GM19372 (cell line): ENCODE measurements at regions not wholly inside any gene's neighbourhood (a gene's known extent, or its start where the extent isn't known, plus 50 kb on each side); places are given as distances from the start of the nearest gene placed in this dataset.

Experiments
- ATAC-seq: cut with Tn5 transposase; IDR thresholded peaks from one replicate; pipeline ENCODE4 v1.9.1; 2021; ENCODE audit warnings: mild to moderate bottlenecking, low read depth, moderate library complexity; ENCODE audit not compliant: unreplicated experiment

- no peak for ATAC-seq
Measured at GRCh38 chr2:18167871-18168270, 289.4 kb downstream of the KCNS3 start.

DNA sequence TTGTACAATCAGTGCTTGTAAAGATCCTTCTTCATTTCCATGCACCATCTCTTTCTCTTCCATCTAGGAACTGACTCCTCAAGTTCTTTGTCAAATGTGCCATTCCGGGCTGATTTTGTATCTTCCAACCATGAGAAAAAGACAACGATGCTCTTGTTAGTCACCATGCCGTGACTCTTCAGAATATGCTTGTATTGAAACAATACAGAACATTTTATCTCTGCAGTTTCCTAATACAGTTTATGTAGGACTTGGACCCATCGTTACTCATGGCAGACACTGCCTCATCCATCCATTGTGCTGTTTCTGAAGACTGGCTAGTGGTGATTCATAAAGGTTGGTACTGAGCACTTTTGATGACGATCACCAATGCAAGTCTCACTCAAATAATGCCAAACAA is 283.2 kb downstream of the KCNS3 start:
- no peak for ATAC-seq

- no peak for ATAC-seq
Measured at GRCh38 chr2:18159896-18160295, 281.4 kb downstream of the KCNS3 start.

- ATAC-seq, result no peak
Measured at GRCh38 chr2:18156421-18156820, 278.0 kb downstream of the KCNS3 start.

GRCh38 chr2:18156002-18156401 is 277.5 kb downstream of the KCNS3 start:
- ATAC-seq, result no peak

DNA sequence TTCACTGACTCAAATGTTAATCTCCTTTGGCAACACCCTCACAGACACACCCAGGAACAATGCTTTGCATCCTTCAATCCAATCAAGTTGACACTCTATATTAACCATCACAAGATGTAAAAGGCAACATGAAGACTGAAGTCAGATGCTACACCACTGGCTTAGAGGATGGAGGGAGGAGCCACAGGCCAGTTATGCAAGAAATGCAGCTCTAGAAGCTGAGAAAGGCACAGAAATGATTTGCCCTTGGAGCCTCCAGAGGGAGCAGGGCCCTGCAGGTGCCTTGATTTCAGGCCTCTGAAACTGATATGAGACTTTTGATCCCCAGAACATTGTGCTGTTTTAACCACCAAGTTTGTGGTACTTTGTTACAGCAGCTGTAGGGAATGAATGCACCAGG is 276.3 kb downstream of the KCNS3 start:
- no peak for ATAC-seq

GRCh38 chr2:18154259-18154658 is 275.8 kb downstream of the KCNS3 start:
- no peak for ATAC-seq

DNA sequence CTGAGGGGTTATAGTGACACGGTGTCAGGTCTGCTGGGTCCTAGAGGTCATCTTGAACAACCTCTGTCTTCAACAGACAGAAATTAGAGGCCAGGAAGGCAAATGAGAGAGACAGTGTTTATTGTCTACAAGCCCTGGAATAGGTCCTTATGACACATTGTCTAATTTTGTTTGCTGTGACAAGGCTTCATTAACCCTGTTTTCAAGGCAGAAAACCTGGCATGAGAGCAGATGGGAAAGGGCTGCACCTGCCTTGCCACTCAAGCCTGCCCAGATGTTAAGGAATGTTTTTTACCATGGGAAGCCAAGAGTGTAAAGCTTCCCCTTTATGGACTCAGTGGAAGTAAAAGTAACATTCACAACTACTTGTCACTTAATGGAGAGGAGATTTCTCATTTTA is 275.3 kb downstream of the KCNS3 start:
- ATAC-seq, result no peak

- no peak for ATAC-seq
Measured at GRCh38 chr2:18151237-18151636, 272.8 kb downstream of the KCNS3 start.

DNA sequence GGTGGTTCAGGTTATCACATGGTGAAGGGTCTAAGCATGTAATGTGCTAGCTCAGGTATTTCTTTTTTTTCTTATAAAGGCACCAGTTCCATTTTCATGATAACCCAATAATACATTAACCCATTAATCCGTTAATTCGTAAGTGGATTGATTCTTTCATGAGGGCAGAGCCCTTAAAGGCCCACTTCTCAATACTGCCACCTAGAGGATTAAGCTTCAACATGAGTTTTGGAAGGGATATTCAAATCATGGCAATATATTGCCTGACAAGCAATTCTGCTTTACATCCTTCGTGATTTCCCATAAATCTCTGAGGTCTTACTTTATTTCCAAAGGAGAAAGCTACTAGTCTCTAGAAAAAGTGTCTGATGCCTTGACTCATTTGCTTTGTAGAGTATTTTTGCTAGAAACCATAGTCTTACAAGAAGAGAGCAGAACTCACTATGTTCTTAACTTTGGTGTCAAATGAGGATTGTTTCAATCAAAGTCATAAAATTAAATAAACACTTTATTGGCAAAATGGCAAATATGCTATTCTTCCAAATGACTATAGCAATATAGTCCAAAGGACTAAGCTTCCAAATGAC is 271.3 kb downstream of the KCNS3 start:
- peak; percentile 82 for ATAC-seq

DNA sequence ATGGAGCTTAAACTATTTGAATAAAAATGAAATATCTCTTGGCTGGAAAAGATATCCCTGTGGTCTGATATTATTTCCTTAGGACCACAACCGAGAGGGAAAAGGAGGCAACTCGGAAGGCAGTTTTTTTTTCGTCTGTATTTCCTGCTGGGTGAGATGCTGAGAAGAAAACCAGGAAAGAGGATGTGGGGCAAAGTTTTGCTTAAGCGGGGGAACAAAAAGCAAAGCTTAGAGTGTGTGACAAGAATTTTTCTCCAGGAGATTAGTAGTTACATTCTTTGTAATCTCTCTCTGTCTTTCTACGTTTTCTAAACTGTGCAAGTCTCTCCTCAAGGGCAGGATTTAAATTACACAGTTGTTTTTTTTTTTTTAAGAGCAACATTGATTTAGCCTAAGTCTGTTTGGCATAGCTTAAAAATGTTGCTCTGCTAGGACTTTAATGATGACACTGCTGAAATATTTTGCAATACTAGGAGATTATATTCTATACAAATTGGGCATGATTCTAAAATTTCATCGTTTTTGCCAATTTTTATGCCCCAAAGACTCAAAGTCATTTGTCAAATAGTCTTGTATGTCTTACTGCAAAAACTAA is 258.5 kb downstream of the KCNS3 start:
- ATAC-seq, result no peak

GRCh38 chr2:18133310-18133709 is 254.8 kb downstream of the KCNS3 start:
- ATAC-seq, result no peak

GRCh38 chr2:18132697-18133096 is 254.2 kb downstream of the KCNS3 start:
- ATAC-seq, result no peak

GRCh38 chr2:18131761-18132160 is 253.3 kb downstream of the KCNS3 start:
- no peak for ATAC-seq

DNA sequence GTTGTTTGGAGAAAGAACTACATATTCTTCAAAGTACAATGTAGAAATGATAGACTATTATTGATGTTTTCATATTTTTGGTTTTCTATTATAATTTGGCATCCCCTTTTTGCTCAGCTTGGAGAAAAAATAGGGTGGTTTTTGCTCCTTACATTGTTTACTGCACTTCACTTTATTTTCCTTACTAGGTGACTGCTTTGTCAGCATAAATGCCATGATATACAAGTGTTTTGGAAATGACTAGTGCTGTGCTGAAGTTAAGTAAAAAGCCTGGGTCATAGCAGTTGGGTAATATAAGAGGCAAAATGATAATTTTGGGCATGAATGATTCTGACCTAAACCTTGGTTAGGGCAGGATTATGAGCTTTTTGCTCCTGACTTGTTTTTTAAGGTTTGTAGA is 250.9 kb downstream of the KCNS3 start:
- ATAC-seq, result no peak

DNA sequence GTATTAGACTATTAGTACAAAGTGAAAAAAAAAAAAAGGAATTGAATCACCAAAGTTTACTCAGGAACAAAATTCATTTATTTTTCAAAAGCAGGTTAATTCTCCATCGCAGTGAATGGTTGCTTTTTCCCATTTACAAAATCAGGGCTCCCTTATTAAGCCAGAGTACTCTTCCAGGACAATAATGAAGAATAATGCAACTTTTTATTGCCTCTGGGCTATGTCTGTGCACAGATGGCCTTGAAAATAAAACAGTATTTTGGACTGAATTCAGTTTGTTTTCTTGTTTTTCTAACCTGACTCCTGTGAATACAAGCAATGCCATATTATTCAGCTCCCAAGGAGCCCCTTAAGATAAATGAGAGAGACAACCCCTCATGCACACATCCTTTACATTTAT is 246.8 kb downstream of the KCNS3 start:
- no peak for ATAC-seq

DNA sequence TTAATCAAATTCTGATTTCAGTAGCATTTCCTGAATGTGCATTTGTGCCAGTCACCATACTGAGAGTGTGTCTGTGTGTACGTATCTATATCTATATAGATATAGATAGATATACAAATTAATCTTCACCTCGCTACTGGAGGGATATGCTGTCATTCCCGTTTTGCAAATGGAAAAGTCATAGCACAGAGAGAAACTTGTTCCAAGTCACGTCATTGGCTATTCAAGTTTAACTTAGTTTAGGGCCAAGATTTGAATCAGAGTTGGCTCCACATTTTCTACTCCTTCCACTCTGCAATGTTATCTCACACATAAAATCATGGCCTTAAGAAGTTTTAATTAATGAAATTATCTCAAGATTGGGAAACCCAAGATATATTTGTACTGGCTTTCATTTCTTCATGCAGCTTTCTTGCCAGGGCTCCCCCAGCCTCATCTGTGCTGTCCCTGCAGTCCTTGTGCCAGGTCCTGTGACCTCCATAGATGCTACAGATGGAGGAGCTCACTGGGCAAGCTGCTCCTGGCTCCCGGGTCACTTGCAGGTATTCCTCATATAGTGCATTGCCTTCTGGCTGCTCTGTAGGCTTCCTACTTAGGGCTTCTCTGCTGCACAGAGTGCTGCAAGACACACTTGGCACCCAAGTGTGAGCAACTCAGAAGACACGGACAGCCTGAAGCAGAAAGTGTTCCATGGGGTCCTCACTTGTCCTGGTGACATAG is 245.8 kb downstream of the KCNS3 start:
- ATAC-seq, result no peak

- no peak for ATAC-seq
Measured at GRCh38 chr2:18123577-18123976, 245.1 kb downstream of the KCNS3 start.

DNA sequence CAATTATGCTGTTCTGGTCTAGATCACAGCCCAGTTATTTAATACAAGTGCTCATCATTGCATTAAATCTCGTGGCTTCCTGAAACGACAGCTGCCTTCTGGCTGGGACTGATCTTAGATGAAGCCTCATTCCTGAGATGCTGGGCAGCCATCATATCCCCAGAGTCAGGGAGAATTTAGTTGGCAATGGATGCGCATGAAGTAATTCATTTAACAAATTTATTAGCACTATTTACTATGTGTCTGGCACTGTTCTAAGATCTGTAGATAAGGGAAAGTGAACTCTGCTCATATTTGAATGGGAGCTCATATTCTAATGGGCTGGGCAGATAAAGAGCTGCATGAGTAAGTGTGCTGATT is 244.7 kb downstream of the KCNS3 start:
- ATAC-seq, result no peak

DNA sequence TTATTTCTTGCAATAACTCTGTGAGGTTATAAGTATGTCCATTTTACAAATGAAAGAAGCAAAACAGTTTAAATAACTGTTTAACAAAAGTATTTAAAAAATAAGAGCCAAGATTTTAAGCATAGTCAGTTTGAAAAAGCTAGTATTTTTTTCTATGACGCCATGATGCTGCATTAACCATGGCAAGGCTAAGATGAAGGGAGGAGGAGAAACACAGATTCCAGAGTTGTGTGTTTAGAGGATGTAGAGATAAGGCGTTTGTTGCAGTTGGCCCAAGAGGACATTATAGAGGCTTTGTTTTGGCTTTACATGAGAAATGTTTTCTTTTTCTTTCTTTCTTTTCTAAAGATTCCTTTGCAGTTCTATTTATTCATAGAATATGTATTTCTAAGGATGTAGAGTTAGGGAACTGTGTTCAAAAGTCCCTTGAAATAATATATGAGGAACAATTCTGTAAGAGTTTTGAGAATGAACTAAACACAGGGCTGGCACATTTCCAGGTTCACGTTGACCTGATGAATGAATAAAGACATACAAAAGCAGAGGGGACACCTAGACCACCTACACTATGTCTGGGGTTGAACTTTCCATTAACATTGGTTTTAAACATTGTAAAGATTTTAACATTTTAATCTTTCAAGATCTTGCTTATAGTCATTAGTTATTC is 244.2 kb downstream of the KCNS3 start:
- ATAC-seq, result no peak

GRCh38 chr2:18119883-18120282 is 241.4 kb downstream of the KCNS3 start:
- no peak for ATAC-seq

GRCh38 chr2:18118703-18119102 is 240.2 kb downstream of the KCNS3 start:
- ATAC-seq, result no peak
